Endothelial cell of umbilical vein (primary cell): ENCODE measurements at regions not wholly inside any gene's neighbourhood (a gene's known extent, or its start where the extent isn't known, plus 50 kb on each side); places are given as distances from the start of the nearest gene placed in this dataset.

Experiments
- BruUV-seq: library from RNA; stranded (reverse); fragments of 400-500 nt; replicated peaks from 2 replicates; lab custom pipeline; 2021; lab: Mats Ljungman, UMichigan
- CTCF ChIA-PET: fragments of 300-600, 350-600 bp; sonication (Branson Sonifier 250); formaldehyde crosslinking; loops from one replicate; lab custom pipeline; 2021; ENCODE audit warnings: antibody characterized with exemption, inconsistent platforms; lab: Charles Lee
- POLR2A ChIA-PET: fragments of 300-600, 350-600 bp; sonication (Branson Sonifier 250); formaldehyde crosslinking; loops from one replicate; lab custom pipeline; 2021; ENCODE audit warnings: antibody characterized with exemption, inconsistent platforms; lab: Charles Lee
- DNase-seq: peaks from one replicate; pipeline ENCODE4 v3.0.0-alpha.2; 2011; ENCODE audit warnings: low read depth, low spot score
- FAIRE-seq: peaks from 2 replicates; lab custom pipeline; 2011; peaks lifted over from hg19 to GRCh38; lab: Jason Lieb, UNC
- H2AFZ ChIP-seq: 2 replicates; pipeline ENCODE4 v1.6.0; 2012; ENCODE audit warnings: low read depth, low read length, control low read depth, inconsistent platforms
- H3K27ac ChIP-seq: 2 replicates; pipeline ENCODE4 v1.5.1; 2011; ENCODE audit warnings: low read depth, mild to moderate bottlenecking, control low read depth, low read length, moderate library complexity; ENCODE audit not compliant: insufficient read depth
- H3K27me3 ChIP-seq, 2 experiments: 2 replicates each; pipeline versions ENCODE4 v1.6.0 to v1.6.1; 2011; ENCODE audit warnings: low read length in 2 of 2, mixed read lengths in 1 of 2; ENCODE audit not compliant: control insufficient read depth in 2 of 2, insufficient read depth in 2 of 2
- H3K36me3 ChIP-seq, 2 experiments: 2 replicates in 1 of 2; 3 replicates in 1 of 2; pipeline ENCODE4 v1.5.1; 2011; ENCODE audit warnings: low read length in 2 of 2, mild to moderate bottlenecking in 1 of 2, moderate library complexity in 1 of 2; ENCODE audit not compliant: control insufficient read depth in 2 of 2, insufficient read depth in 2 of 2; ENCODE audit errors: extremely low read depth in 1 of 2
- H3K4me1 ChIP-seq: 3 replicates; pipeline ENCODE4 v1.5.1; 2011; ENCODE audit warnings: mild to moderate bottlenecking, low read length; ENCODE audit not compliant: control insufficient read depth, insufficient read depth; ENCODE audit errors: extremely low read depth
- H3K4me2 ChIP-seq: 2 replicates; pipeline ENCODE4 v1.6.1; 2011; ENCODE audit warnings: low read length, control low read depth, mixed read lengths; ENCODE audit not compliant: insufficient read depth
- H3K4me3 ChIP-seq, 3 experiments: fragments of 200-600 bp in 1 of 3; sonication (generic), shearing (Covaris generic) in 1 of 3; replicated peaks in 1 of 3; 2 replicates each; pipeline ENCODE4 v1.5.1; 2011 to 2016; ENCODE audit warnings: control low read depth in 3 of 3, low read length in 3 of 3, mild to moderate bottlenecking in 2 of 3, inconsistent platforms in 1 of 3, low read depth in 1 of 3, moderate library complexity in 1 of 3; ENCODE audit not compliant: insufficient read depth in 1 of 3
- H3K79me2 ChIP-seq: 2 replicates; pipeline ENCODE4 v1.6.0; 2012; ENCODE audit warnings: low read length, inconsistent platforms; ENCODE audit not compliant: control insufficient read depth, insufficient read depth
- H3K9ac ChIP-seq: replicated peaks from 2 replicates; pipeline ENCODE3; 2011; ENCODE audit warnings: low read length, control low read depth; ENCODE audit not compliant: insufficient read depth; ENCODE audit errors: extremely low read depth
- H3K9me1 ChIP-seq: replicated peaks from 3 replicates; pipeline ENCODE4 v1.6.0; 2011; ENCODE audit warnings: mild to moderate bottlenecking, low read length; ENCODE audit not compliant: control insufficient read depth, insufficient read depth; ENCODE audit errors: extremely low read depth
- H3K9me3 ChIP-seq: replicated peaks from 2 replicates; pipeline ENCODE4 v1.5.1; 2012; ENCODE audit warnings: low read length, inconsistent platforms; ENCODE audit not compliant: control insufficient read depth, insufficient read depth
- H4K20me1 ChIP-seq: replicated peaks from 2 replicates; pipeline ENCODE3; 2011; ENCODE audit warnings: mild to moderate bottlenecking, low read length; ENCODE audit not compliant: control insufficient read depth, insufficient read depth; ENCODE audit errors: extremely low read depth
- EZH2 ChIP-seq: IDR thresholded peaks from 2 replicates; pipeline ENCODE4 v1.6.1; 2012; ENCODE audit warnings: borderline replicate concordance, low read depth, mild to moderate bottlenecking, moderate library complexity, low read length, inconsistent platforms; ENCODE audit not compliant: severe bottlenecking
- FOS ChIP-seq: IDR thresholded peaks from 2 replicates; pipeline ENCODE4 v1.6.1; 2011; ENCODE audit warnings: mild to moderate bottlenecking, low read length, moderate library complexity, borderline replicate concordance; ENCODE audit not compliant: insufficient read depth
- GATA2 ChIP-seq: IDR thresholded peaks from 2 replicates; pipeline ENCODE4 v1.7.0; 2011; ENCODE audit warnings: low read depth, mild to moderate bottlenecking, moderate library complexity, mixed read lengths, low read length; ENCODE audit not compliant: insufficient read length, insufficient read depth
- JUN ChIP-seq: IDR thresholded peaks from 2 replicates; pipeline ENCODE4 v1.6.1; 2011; ENCODE audit warnings: borderline replicate concordance, low read depth; ENCODE audit not compliant: insufficient read length, insufficient read depth
- MAX ChIP-seq: IDR thresholded peaks from 2 replicates; pipeline ENCODE4 v1.6.1; 2011; ENCODE audit not compliant: insufficient read depth, insufficient read length
- MYC ChIP-seq: IDR thresholded peaks from one replicate; pipeline ENCODE4 v1.6.1; 2011; ENCODE audit warnings: mild to moderate bottlenecking, low read depth, low read length
- POLR2A ChIP-seq: IDR thresholded peaks from 2 replicates; pipeline ENCODE4 v1.6.1; 2012; ENCODE audit warnings: low read depth, mild to moderate bottlenecking, control low read depth, low read length
- POLR2AphosphoS5 ChIP-seq: IDR thresholded peaks from 2 replicates; pipeline ENCODE4 v1.6.1; 2012; ENCODE audit warnings: low read depth, mild to moderate bottlenecking, control low read depth, low read length, moderate library complexity; ENCODE audit not compliant: insufficient read depth
- dilution Hi-C: fragments of 300-500 bp; cut with MboI; formaldehyde crosslinking; loops from one replicate; pipeline ENCODE4 v1.15.0; 2019; ENCODE audit warnings: low sequenced_read_pairs; ENCODE audit not compliant: extremely low pct_ligation_motif_present
- intact Hi-C: fragments of 100-400 bp; cut with micrococcal nuclease; formaldehyde crosslinking; loops from one replicate; pipeline ENCODE4 v1.10.0; 2022
- TF ChIP-seq, protein P1 (sequence below), 2 donors: IDR thresholded peaks; 1 replicate in 1 of 2; 2 replicates in 1 of 2; pipeline ENCODE4 v1.5.1; 2011; ENCODE audit warnings: low read length in 2 of 2, mild to moderate bottlenecking in 2 of 2, moderate library complexity in 2 of 2, control low read depth in 1 of 2, inconsistent platforms in 1 of 2, low read depth in 1 of 2; ENCODE audit not compliant: insufficient read depth in 1 of 2; ENCODE audit errors: extremely low read depth in 1 of 2

GRCh38 chr1:83765125-83765524 lies 233.8 kb downstream of the TTLL7 start:
- Histone ChIP-seq H4K20me1 (no peaks in the 10 kb centered on the region), H3K4me1 (no peaks in the 10 kb centered on the region), H2AFZ (no peak overlapping the region), H3K36me3 (no peaks in the 10 kb centered on the region), H3K27ac (no peak overlapping the region), H3K27me3 (peaks cover 0 to 2% of the 10 kb centered on the region in 2 experiments), H3K9ac (no peak overlapping the region), H3K9me1 (no peaks in the 10 kb centered on the region), H3K4me3 (no peak overlapping the region), H3K4me2 (no peak overlapping the region), H3K79me2 (no peaks in the 10 kb centered on the region), H3K9me3 (no peaks in the 10 kb centered on the region)
- DNase-seq (no peak), FAIRE-seq (no peak)
- TF ChIP-seq MAX (no peak), GATA2 (no peak)
- intact Hi-C loops: no loop called here
- CTCF ChIA-PET: no interaction called here
- POLR2A ChIA-PET: no interaction called here
- no TSS peak for BruUV-seq
- dilution Hi-C loops: no loop called here

GRCh38 chr1:83764209-83764608 lies 234.7 kb downstream of the TTLL7 start:
- Histone ChIP-seq H4K20me1 (no peaks in the 10 kb centered on the region), H3K36me3 (no peaks in the 10 kb centered on the region), H3K27ac (no peak overlapping the region), H3K4me3 (no peak overlapping the region), H3K27me3 (peaks cover 0 to 2% of the 10 kb centered on the region in 2 experiments), H3K9ac (no peak overlapping the region), H2AFZ (no peak overlapping the region), H3K9me3 (no peaks in the 10 kb centered on the region), H3K4me1 (no peaks in the 10 kb centered on the region), H3K9me1 (no peaks in the 10 kb centered on the region), H3K4me2 (no peak overlapping the region), H3K79me2 (no peaks in the 10 kb centered on the region)
- no TSS peak for BruUV-seq
- TF ChIP-seq EZH2 (no peak), FOS (no peak), JUN (no peak), GATA2 (no peak), POLR2A (no peak), POLR2AphosphoS5 (no peak), MAX (no peak), MYC (no peak)
- TF ChIP-seq, protein P1, sequence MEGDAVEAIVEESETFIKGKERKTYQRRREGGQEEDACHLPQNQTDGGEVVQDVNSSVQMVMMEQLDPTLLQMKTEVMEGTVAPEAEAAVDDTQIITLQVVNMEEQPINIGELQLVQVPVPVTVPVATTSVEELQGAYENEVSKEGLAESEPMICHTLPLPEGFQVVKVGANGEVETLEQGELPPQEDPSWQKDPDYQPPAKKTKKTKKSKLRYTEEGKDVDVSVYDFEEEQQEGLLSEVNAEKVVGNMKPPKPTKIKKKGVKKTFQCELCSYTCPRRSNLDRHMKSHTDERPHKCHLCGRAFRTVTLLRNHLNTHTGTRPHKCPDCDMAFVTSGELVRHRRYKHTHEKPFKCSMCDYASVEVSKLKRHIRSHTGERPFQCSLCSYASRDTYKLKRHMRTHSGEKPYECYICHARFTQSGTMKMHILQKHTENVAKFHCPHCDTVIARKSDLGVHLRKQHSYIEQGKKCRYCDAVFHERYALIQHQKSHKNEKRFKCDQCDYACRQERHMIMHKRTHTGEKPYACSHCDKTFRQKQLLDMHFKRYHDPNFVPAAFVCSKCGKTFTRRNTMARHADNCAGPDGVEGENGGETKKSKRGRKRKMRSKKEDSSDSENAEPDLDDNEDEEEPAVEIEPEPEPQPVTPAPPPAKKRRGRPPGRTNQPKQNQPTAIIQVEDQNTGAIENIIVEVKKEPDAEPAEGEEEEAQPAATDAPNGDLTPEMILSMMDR (IDR thresholded peaks at IDR 0.05; ENCODE audit: extremely low read depth in 1 of 2, insufficient read depth in 1 of 2, low read depth in 1 of 2, low read length in 2 of 2): no peak
- FAIRE-seq (no peak), DNase-seq (no peak)
- CTCF ChIA-PET: no interaction called here
- POLR2A ChIA-PET: no interaction called here
- intact Hi-C loops (no loop called here), dilution Hi-C loops (no loop called here)
